ENCODE measurements at regions not wholly inside any gene's neighbourhood (a gene's known extent, or its start where the extent isn't known, plus 50 kb on each side); places are given as distances from the start of the nearest gene placed in this dataset.
A peak's percentile ranks its signal among the peaks of the same experiment; 100 is the strongest.

DNA sequence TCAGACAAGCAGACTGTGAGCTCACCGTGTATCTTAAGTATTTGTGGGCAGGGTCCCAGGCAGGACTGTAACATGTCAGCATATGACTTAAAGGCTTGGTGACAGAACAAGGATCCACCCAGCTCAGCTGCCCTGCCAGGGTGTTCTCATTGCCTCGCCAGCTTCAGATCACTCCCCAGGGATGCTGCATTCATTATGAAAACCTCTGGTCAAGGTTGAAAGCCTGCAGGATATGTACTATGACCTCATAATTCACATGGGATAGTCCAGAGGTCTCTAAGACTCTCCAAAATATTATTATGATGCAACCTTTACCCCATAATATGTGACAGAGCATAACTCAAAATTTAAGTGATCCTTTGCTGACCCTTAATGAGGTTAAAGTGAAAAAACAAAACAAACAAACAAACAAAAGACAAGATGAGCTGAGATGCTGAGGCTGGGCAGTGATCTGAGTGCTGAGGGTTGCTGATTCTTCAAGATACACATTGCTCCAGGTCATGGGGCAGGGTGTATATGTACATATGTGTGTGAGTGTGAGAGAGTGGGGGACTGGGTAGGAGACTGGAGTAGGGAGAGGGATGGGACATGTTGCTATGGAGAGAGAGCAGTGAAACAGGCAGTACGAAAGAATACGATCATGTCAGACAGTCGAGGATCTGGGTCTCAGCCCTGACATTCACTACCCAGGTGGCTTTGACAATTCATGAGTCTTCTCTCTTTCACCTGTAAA, 98.8 kb upstream of the DUSP10 start:
- no peak overlapping the region for H3K9ac ChIP-seq (ENCODE audit: extremely low read depth, insufficient read length, low read length)
- Mint-ChIP-seq H3K27me3 (ENCODE audit: low read depth) (no peaks in the 10 kb centered on the region), H3K4me1 (peaks cover 2 to 5% of the 10 kb centered on the region in 2 experiments; a peak in 2 of 4 replicates)

More for the DNA sequence above, 98.8 kb upstream of the DUSP10 start:
- no peak for DNase-seq
- Histone ChIP-seq H2BK15ac (ENCODE audit: low read depth, low read length) (no peak overlapping the region), H3K27ac (ENCODE audit: insufficient read length, low read depth, low read length) (no peak overlapping the region), H2BK5ac (ENCODE audit: insufficient read length, low read length) (no peak overlapping the region), H3K14ac (ENCODE audit: insufficient read depth, low read length) (no peak overlapping the region), H4K8ac (replicated peaks; ENCODE audit: insufficient read length, low read depth, low read length) (no peak overlapping the region), H4K5ac (ENCODE audit: insufficient read length, low read depth, low read length) (no peak overlapping the region), H2AK5ac (ENCODE audit: insufficient read length, low read length) (no peak overlapping the region), H3K56ac (ENCODE audit: insufficient read length, low read depth, low read length) (no peak overlapping the region), H2BK20ac (ENCODE audit: low read depth, low read length, poor library complexity, severe bottlenecking) (no peak overlapping the region), H3K4me1 (ENCODE audit: insufficient read depth, low read length) (no peaks in the 10 kb centered on the region), H4K20me1 (ENCODE audit: control insufficient read depth, insufficient read depth, insufficient read length) (no peaks in the 10 kb centered on the region), H3K4ac (ENCODE audit: low read depth, low read length) (no peak overlapping the region), H4K91ac (ENCODE audit: insufficient read length, low read depth, low read length) (no peak overlapping the region), H3K27me3 (ENCODE audit: insufficient read depth, low read length) (no peaks in the 10 kb centered on the region), H3K18ac (ENCODE audit: insufficient read length, low read depth, low read length) (no peak overlapping the region), H3K79me2 (ENCODE audit: insufficient read depth, low read length) (no peaks in the 10 kb centered on the region), H3K4me2 (ENCODE audit: insufficient read depth, insufficient read length, low read length) (no peak overlapping the region), H3K23ac (ENCODE audit: insufficient read length, low read depth, low read length) (no peak overlapping the region), H2BK12ac (ENCODE audit: insufficient read length, low read depth, low read length) (no peak overlapping the region), H3T11ph (ENCODE audit: low read length) (no peak overlapping the region), H3K9me3 (ENCODE audit: control insufficient read depth, low read depth, low read length) (no peaks in the 10 kb centered on the region), H2BK120ac (ENCODE audit: low read depth, low read length, poor library complexity, severe bottlenecking) (no peak overlapping the region), H3K79me1 (ENCODE audit: insufficient read depth, low read depth, low read length, poor library complexity, severe bottlenecking) (no peaks in the 10 kb centered on the region), H3K23me2 (ENCODE audit: insufficient read length, low read depth, low read length, poor library complexity, severe bottlenecking) (no peaks in the 10 kb centered on the region), H2AFZ (ENCODE audit: low read length) (no peak overlapping the region)
- no CpG with 5 or more reads among the region's 5 CpGs for WGBS (ENCODE audit: extremely low coverage, insufficient read length, low lambda C conversion rate)
- no peak overlapping the region for H3K4me3 Mint-ChIP-seq
- H3K27ac Mint-ChIP-seq: peak overlapping the region in 2 of 3 experiments; percentile 3 to 34; a peak in 3 of 7 replicates
- TF ChIP-seq, protein P1, sequence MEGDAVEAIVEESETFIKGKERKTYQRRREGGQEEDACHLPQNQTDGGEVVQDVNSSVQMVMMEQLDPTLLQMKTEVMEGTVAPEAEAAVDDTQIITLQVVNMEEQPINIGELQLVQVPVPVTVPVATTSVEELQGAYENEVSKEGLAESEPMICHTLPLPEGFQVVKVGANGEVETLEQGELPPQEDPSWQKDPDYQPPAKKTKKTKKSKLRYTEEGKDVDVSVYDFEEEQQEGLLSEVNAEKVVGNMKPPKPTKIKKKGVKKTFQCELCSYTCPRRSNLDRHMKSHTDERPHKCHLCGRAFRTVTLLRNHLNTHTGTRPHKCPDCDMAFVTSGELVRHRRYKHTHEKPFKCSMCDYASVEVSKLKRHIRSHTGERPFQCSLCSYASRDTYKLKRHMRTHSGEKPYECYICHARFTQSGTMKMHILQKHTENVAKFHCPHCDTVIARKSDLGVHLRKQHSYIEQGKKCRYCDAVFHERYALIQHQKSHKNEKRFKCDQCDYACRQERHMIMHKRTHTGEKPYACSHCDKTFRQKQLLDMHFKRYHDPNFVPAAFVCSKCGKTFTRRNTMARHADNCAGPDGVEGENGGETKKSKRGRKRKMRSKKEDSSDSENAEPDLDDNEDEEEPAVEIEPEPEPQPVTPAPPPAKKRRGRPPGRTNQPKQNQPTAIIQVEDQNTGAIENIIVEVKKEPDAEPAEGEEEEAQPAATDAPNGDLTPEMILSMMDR (conservative IDR thresholded peaks at IDR 0.05): no peak
- H3K9me3 Mint-ChIP-seq: no peaks in the 10 kb centered on the region
- no peaks in the 10 kb centered on the region for H3K36me3 Mint-ChIP-seq (ENCODE audit: insufficient read depth in 1 of 3, low read depth in 3 of 3)
